ENCODE measurements at regions not wholly inside any gene's neighbourhood (a gene's known extent, or its start where the extent isn't known, plus 50 kb on each side); places are given as distances from the start of the nearest gene placed in this dataset.

DNA sequence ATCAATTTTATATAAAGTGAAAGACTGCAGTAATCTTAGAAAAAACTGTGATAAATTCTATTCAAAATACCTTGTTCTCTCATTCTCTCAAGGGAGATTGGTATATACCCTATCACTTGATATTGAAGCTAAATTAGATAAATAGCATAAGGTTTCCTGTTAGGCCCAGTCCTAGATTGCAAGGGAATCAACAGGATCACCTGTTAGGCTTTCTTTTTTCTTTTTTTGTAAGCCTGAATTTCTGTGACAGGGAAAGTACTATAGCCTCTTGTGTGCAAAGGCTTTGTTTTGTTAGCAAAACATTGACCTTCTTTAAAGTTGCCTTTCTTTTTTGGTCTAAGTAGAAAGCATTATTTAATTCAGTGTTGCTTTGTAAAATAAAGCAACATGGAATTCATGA, 100.0 kb downstream of the HAUS1 start:
- no peak for TF ChIP-seq ZFX (IDR thresholded peaks at IDR 0.05; ENCODE audit: borderline replicate concordance)
- TF ChIP-seq, protein P1, sequence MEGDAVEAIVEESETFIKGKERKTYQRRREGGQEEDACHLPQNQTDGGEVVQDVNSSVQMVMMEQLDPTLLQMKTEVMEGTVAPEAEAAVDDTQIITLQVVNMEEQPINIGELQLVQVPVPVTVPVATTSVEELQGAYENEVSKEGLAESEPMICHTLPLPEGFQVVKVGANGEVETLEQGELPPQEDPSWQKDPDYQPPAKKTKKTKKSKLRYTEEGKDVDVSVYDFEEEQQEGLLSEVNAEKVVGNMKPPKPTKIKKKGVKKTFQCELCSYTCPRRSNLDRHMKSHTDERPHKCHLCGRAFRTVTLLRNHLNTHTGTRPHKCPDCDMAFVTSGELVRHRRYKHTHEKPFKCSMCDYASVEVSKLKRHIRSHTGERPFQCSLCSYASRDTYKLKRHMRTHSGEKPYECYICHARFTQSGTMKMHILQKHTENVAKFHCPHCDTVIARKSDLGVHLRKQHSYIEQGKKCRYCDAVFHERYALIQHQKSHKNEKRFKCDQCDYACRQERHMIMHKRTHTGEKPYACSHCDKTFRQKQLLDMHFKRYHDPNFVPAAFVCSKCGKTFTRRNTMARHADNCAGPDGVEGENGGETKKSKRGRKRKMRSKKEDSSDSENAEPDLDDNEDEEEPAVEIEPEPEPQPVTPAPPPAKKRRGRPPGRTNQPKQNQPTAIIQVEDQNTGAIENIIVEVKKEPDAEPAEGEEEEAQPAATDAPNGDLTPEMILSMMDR (IDR thresholded peaks at IDR 0.05) = no peak
- H3K27ac ChIP-seq = no peak overlapping the region

DNA sequence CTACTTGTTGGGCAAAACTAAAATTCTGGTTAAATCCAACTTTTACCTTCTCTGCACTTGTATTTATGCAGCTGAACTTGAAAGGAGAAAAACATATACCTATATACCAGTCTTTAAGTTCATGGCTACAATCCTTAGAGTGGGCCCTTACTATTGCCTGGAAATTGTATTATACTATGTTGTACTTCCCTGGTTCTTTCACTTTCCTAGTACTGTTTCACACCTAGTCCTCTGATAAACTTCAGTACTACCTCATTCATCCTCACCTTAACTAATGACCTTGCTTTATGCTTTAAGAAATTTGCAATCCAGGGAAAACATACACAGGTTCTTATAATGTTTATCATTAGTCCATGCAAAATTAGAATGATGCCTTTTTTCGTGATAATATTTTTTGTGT, 103.8 kb downstream of the HAUS1 start:
- no peak overlapping the region for H3K27ac ChIP-seq

DNA sequence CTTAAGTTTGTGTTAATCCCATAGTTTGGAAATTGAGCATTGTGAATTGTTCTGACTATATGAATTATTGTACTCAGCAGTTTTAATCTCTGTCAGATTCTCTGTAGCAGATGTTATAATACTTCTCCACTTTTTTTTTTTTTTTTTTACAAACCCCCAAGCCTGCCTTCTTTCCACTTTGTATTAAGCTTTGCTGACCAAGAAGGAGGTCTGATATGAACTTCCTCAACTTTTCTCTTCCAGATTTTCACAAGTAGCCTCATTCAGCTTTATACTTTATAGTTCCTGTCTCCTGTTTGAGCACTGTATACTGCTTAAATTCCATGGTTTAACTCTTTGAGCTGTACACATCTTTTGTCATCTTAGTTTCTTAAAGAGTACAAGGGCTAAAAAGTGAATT, 105.0 kb downstream of the HAUS1 start:
- no peak for TF ChIP-seq ZFX (IDR thresholded peaks at IDR 0.05; ENCODE audit: borderline replicate concordance)
- TF ChIP-seq, protein P1 (IDR thresholded peaks at IDR 0.05) = no peak
- H3K27ac ChIP-seq = no peak overlapping the region

More for the DNA sequence above, 103.8 kb downstream of the HAUS1 start:
- TF ChIP-seq, protein P1 (IDR thresholded peaks at IDR 0.05) = no peak
- no peak for TF ChIP-seq ZFX (IDR thresholded peaks at IDR 0.05; ENCODE audit: borderline replicate concordance)

DNA sequence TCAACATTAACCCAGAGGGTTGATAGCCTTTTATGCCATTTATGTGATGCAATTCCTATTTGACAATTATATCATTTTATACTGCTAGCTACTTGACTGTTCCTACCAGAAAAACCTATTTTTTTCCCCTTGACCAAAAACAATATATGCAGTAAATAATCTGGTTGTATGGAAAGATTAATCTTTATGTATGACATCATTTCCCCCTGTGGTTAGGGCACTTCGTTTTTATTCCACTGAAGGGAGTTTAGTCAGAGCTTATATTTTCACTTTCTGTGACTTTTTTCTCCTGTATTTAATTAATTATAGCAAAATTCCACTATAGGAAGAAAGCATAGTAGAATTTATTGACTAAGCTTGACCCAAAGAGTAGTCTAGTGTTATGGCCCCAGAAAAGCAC, 107.6 kb downstream of the HAUS1 start:
- TF ChIP-seq, protein P1 (IDR thresholded peaks at IDR 0.05) = no peak
- TF ChIP-seq ZFX (IDR thresholded peaks at IDR 0.05; ENCODE audit: borderline replicate concordance) = no peak
- no peak overlapping the region for H3K27ac ChIP-seq

DNA sequence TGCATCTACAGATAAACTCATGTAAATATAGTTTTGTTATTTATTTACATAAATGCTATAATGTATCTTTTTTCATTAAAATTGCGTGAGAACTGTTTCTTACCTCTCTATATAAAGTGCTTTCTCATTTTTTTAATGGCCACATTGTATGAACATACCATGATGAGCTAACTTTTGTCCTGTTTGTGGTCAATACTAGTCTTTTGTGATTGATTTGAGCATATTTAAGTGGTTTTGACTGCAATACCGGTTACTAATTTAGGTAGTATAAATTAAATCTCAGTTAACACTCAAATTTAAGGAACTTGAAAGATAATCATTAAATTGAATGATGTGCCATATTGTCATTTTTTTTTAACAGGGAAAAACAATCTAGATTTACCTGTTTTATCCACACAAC, 108.2 kb downstream of the HAUS1 start:
- TF ChIP-seq, protein P1 (IDR thresholded peaks at IDR 0.05) = no peak
- TF ChIP-seq ZFX (IDR thresholded peaks at IDR 0.05; ENCODE audit: borderline replicate concordance) = no peak

DNA sequence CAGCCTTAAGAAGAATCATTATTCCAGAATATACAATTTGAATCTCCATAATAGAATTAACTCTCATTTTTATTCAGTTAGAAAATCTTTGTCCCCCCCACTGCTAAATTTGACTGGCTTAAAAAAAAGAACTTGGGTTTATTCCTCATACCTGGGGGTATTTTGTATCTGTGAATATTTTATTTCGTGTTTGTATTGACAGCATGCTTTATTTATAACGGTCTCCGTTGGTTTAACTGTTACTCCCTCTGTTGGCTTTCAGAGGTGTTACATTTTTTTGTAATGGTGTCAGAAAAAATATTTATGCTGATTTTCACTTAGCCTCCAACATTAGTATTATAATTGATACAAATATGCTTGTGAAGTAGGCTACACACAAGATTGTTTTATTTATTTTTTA, 109.1 kb downstream of the HAUS1 start:
- TF ChIP-seq, protein P1 (IDR thresholded peaks at IDR 0.05) = peak; percentile 65
- TF ChIP-seq ZFX (IDR thresholded peaks at IDR 0.05; ENCODE audit: borderline replicate concordance) = no peak

More for the DNA sequence above, 108.2 kb downstream of the HAUS1 start:
- no peak overlapping the region for H3K27ac ChIP-seq

DNA sequence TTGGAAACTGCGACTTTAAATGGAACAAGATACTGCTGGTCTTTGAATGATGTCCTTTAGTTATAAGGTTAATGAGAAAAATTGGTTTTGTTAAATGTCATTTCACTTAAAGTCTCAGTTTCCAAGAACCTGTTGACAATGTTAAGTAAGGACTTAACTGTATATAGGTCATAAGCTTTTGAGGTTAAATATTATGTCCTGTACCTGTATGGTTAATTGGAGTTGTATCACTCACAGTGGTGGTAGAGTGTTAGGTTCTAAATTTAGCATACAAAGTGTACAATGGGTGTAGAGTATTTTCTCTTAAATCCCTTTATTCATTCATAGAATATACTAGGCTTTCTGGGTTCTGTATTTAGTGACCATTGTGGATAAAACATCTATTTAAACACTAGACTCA, 110.2 kb downstream of the HAUS1 start:
- TF ChIP-seq, protein P1 (IDR thresholded peaks at IDR 0.05) = no peak
- no peak for TF ChIP-seq ZFX (IDR thresholded peaks at IDR 0.05; ENCODE audit: borderline replicate concordance)
- no peak overlapping the region for H3K27ac ChIP-seq

More for the DNA sequence above, 109.1 kb downstream of the HAUS1 start:
- H3K27ac ChIP-seq = no peak overlapping the region

All from 22Rv1 (cell line).